ENCODE measurements at regions not wholly inside any gene's neighbourhood (a gene's known extent, or its start where the extent isn't known, plus 50 kb on each side); places are given as distances from the start of the nearest gene placed in this dataset.
"Not testable (repeated sequence)": the region's sequence is repeated elsewhere in the genome, so short reads cannot be mapped to it uniquely, and the experiment has no call there.

GRCh38 chr2:131724019-131724418, 196.3 kb downstream of the CCDC74A start:
- Histone ChIP-seq H3K36me3 (replicated peaks; ENCODE audit: low read depth, low read length) (no peaks in the 10 kb centered on the region), H3K27me3 (ENCODE audit: low read depth, low read length) (no peaks in the 10 kb centered on the region), H4K20me1 (ENCODE audit: insufficient read depth, low read length) (no peaks in the 10 kb centered on the region), H3K4me3 (ENCODE audit: low read length) (no peak overlapping the region), H3K79me2 (ENCODE audit: low read length) (no peaks in the 10 kb centered on the region), H2AFZ (ENCODE audit: low read depth, low read length) (no peak overlapping the region), H3K4me2 (ENCODE audit: low read length) (no peak overlapping the region), H3K27ac (ENCODE audit: low read length) (no peak overlapping the region), H3K9ac (ENCODE audit: low read length) (no peak overlapping the region), H3K9me3 (ENCODE audit: insufficient read depth, low read length) (no peaks in the 10 kb centered on the region), H3K4me1 (ENCODE audit: low read length) (no peaks in the 10 kb centered on the region)
- TF ChIP-seq CTCF (IDR thresholded peaks at IDR 0.05; ENCODE audit: low read depth, low read length), result no peak
- TF ChIP-seq EZH2phosphoT487 (IDR thresholded peaks at IDR 0.05; ENCODE audit: low read depth), result no peak

- not testable (repeated sequence) for H3K9ac ChIP-seq (ENCODE audit: low read length); H3K4me3 ChIP-seq (ENCODE audit: low read length); H2AFZ ChIP-seq (ENCODE audit: low read depth, low read length); H4K20me1 ChIP-seq (ENCODE audit: insufficient read depth, low read length); H3K79me2 ChIP-seq (ENCODE audit: low read length); H3K27ac ChIP-seq (ENCODE audit: low read length); H3K4me2 ChIP-seq (ENCODE audit: low read length); H3K9me3 ChIP-seq (ENCODE audit: insufficient read depth, low read length); H3K36me3 ChIP-seq (replicated peaks; ENCODE audit: low read depth, low read length); H3K27me3 ChIP-seq (ENCODE audit: low read depth, low read length); H3K4me1 ChIP-seq (ENCODE audit: low read length)
Observed at GRCh38 chr2:131728451-131728850, 200.8 kb downstream of the CCDC74A start.

DNA sequence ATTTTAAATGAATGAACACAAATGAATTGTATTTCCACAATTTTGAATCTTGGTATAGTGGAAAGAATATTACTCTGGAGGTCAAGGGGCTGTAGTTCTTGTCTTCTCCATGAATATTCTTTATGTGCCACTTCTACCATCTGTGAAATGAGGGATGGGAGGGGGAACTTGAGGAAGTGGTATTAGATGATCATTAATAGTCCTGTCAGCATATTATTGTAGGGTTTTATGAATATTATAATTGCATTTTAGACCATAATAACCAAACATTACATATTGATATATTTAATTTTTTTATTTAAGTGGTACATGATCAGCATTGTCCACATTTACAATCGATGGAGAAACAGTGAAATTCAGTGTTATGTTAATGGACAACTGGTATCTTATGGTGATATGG, 205.8 kb downstream of the CCDC74A start:
- H3K4me3 ChIP-seq (ENCODE audit: low read length); H3K4me1 ChIP-seq (ENCODE audit: low read length); H3K79me2 ChIP-seq (ENCODE audit: low read length); H3K27ac ChIP-seq (ENCODE audit: low read length); H3K4me2 ChIP-seq (ENCODE audit: low read length); H3K9ac ChIP-seq (ENCODE audit: low read length); H4K20me1 ChIP-seq (ENCODE audit: insufficient read depth, low read length); H2AFZ ChIP-seq (ENCODE audit: low read depth, low read length); H3K27me3 ChIP-seq (ENCODE audit: low read depth, low read length); H3K9me3 ChIP-seq (ENCODE audit: insufficient read depth, low read length); H3K36me3 ChIP-seq (replicated peaks; ENCODE audit: low read depth, low read length): not testable (repeated sequence)

GRCh38 chr2:131736406-131736805, 208.7 kb downstream of the CCDC74A start:
- H3K9me3 ChIP-seq (ENCODE audit: insufficient read depth, low read length); H2AFZ ChIP-seq (ENCODE audit: low read depth, low read length); H3K4me2 ChIP-seq (ENCODE audit: low read length); H3K36me3 ChIP-seq (replicated peaks; ENCODE audit: low read depth, low read length); H3K79me2 ChIP-seq (ENCODE audit: low read length); H4K20me1 ChIP-seq (ENCODE audit: insufficient read depth, low read length); H3K27ac ChIP-seq (ENCODE audit: low read length); H3K4me3 ChIP-seq (ENCODE audit: low read length); H3K9ac ChIP-seq (ENCODE audit: low read length); H3K27me3 ChIP-seq (ENCODE audit: low read depth, low read length); H3K4me1 ChIP-seq (ENCODE audit: low read length): not testable (repeated sequence)

- not testable (repeated sequence) for H3K36me3 ChIP-seq (replicated peaks; ENCODE audit: low read depth, low read length); H3K9ac ChIP-seq (ENCODE audit: low read length); H4K20me1 ChIP-seq (ENCODE audit: insufficient read depth, low read length); H3K27ac ChIP-seq (ENCODE audit: low read length); H3K4me2 ChIP-seq (ENCODE audit: low read length); H2AFZ ChIP-seq (ENCODE audit: low read depth, low read length); H3K27me3 ChIP-seq (ENCODE audit: low read depth, low read length); H3K4me1 ChIP-seq (ENCODE audit: low read length); H3K9me3 ChIP-seq (ENCODE audit: insufficient read depth, low read length); H3K79me2 ChIP-seq (ENCODE audit: low read length); H3K4me3 ChIP-seq (ENCODE audit: low read length)
Observed at GRCh38 chr2:131738533-131738932, 210.8 kb downstream of the CCDC74A start.

DNA sequence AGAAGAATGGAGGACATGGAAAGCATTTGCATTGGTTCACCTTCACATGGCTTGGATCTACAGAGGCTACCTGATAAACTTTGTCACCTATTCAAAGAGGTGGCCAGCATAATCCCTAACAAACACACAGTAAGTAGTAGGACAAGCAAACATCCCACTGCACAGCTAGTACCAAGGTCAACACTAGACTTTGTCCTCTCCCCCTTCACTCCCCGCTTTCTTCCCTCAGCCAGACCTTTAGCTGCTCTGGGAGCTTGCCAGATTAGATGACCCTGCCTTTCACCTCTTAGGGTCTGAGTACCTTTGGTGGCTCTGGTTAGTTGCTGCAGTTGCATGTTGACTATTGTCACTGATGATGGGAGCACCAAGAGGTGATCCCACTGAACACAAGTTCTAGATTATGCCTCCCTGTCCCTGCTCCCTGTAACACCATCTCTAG, 211.3 kb downstream of the CCDC74A start:
- not testable (repeated sequence) for H3K36me3 ChIP-seq (replicated peaks; ENCODE audit: low read depth, low read length); H2AFZ ChIP-seq (ENCODE audit: low read depth, low read length); H3K79me2 ChIP-seq (ENCODE audit: low read length); H3K4me3 ChIP-seq (ENCODE audit: low read length); H3K9ac ChIP-seq (ENCODE audit: low read length); H3K4me1 ChIP-seq (ENCODE audit: low read length); H3K27me3 ChIP-seq (ENCODE audit: low read depth, low read length); H4K20me1 ChIP-seq (ENCODE audit: insufficient read depth, low read length); H3K9me3 ChIP-seq (ENCODE audit: insufficient read depth, low read length); H3K27ac ChIP-seq (ENCODE audit: low read length); H3K4me2 ChIP-seq (ENCODE audit: low read length)

All from OCI-LY3 (cell line).